GM12874 (cell line): ENCODE measurements at regions not wholly inside any gene's neighbourhood (a gene's known extent, or its start where the extent isn't known, plus 50 kb on each side); places are given as distances from the start of the nearest gene placed in this dataset.

Source experiments
- CTCF ChIP-seq: IDR thresholded peaks from 2 replicates; pipeline ENCODE4 v1.5.1; 2011; ENCODE audit warnings: low read depth, mild to moderate bottlenecking, control low read depth, low read length, moderate library complexity; ENCODE audit not compliant: insufficient read depth

- TF ChIP-seq CTCF = no peak
Observed at GRCh38 chr18:29248805-29249204, 1071.9 kb upstream of the CDH2 start.

GRCh38 chr18:29241199-29241598 is 1064.3 kb upstream of the CDH2 start:
- TF ChIP-seq CTCF = no peak

GRCh38 chr18:29234751-29235150 is 1057.8 kb upstream of the CDH2 start:
- TF ChIP-seq CTCF = no peak

- TF ChIP-seq CTCF = no peak
Observed at GRCh38 chr18:29226213-29226612, 1049.3 kb upstream of the CDH2 start.

- no peak for TF ChIP-seq CTCF
Observed at GRCh38 chr18:29225351-29225750, 1048.4 kb upstream of the CDH2 start.

- TF ChIP-seq CTCF = no peak
Observed at GRCh38 chr18:29218091-29218490, 1041.2 kb upstream of the CDH2 start.

GRCh38 chr18:29217124-29217915 is 1040.4 kb upstream of the CDH2 start:
- no peak for TF ChIP-seq CTCF
